PFSK-1 (cell line): ENCODE measurements at regions not wholly inside any gene's neighbourhood (a gene's known extent, or its start where the extent isn't known, plus 50 kb on each side); places are given as distances from the start of the nearest gene placed in this dataset.

Experiments
- FOXP2 ChIP-seq: optimal IDR thresholded peaks from 2 replicates; pipeline ENCODE3; 2011; ENCODE audit warnings: borderline replicate concordance, control low read depth, inconsistent platforms; ENCODE audit not compliant: insufficient read depth; ENCODE audit errors: extremely low read length, extremely low read depth
- POLR2AphosphoS5 ChIP-seq: IDR thresholded peaks from 2 replicates; pipeline ENCODE4 v1.6.1; 2012; ENCODE audit warnings: low read depth, mild to moderate bottlenecking, control low read depth, low read length, moderate library complexity
- REST ChIP-seq, 2 experiments: IDR thresholded peaks; 2 replicates each; pipeline versions ENCODE4 v1.6.1 to v1.8.0; 2011 to 2012; ENCODE audit warnings: low read depth in 2 of 2, low read length in 2 of 2, control low read depth in 1 of 2, inconsistent platforms in 1 of 2, mild to moderate bottlenecking in 1 of 2, moderate library complexity in 1 of 2; ENCODE audit not compliant: insufficient read depth in 1 of 2

- TF ChIP-seq FOXP2 (no peak), REST (IDR thresholded peaks at IDR 0.05; ENCODE audit: insufficient read depth in 1 of 2, low read depth in 2 of 2, low read length in 2 of 2) (no peak), POLR2AphosphoS5 (no peak)
Measured at GRCh38 chr5:6039111-6039510, 339.2 kb downstream of the MED10 start.
